ENCODE measurements at regions not wholly inside any gene's neighbourhood (a gene's known extent, or its start where the extent isn't known, plus 50 kb on each side); places are given as distances from the start of the nearest gene placed in this dataset.

DNA sequence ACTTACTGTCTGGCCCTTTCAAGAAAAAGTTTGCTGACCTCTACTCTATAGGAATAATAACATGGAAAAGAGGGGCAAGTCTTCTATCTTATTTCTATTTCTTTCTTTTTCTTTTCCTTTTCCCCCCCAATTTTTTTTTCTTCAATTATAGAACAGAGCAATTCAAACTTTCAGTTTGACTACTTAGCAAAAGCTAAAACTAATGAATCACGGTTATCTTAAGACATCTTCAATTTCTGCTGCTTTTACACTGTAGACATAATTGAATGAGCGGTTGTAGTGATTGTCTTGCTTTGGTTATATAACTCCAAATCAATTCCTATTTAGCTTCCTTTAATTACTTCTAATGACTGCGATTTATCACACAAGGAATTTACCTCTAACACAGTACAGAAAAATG lies 74.3 kb upstream of the P2RY1 start:
- Mint-ChIP-seq H3K4me3 (no peak overlapping the region), H3K36me3 (ENCODE audit: low read depth) (no peaks in the 10 kb centered on the region), H3K9me3 (peaks cover 5% of the 10 kb centered on the region), H3K27me3 (no peaks in the 10 kb centered on the region), H3K4me1 (ENCODE audit: low read depth) (no peaks in the 10 kb centered on the region), H3K27ac (no peak overlapping the region)
- CTCF ChIA-PET, result no interaction called here
- ATAC-seq (no peak), DNase-seq (no peak)
- intact Hi-C loops (cut with micrococcal nuclease), result no loop called here
- POLR2A ChIA-PET, result no interaction called here
- TF ChIP-seq, protein P1, sequence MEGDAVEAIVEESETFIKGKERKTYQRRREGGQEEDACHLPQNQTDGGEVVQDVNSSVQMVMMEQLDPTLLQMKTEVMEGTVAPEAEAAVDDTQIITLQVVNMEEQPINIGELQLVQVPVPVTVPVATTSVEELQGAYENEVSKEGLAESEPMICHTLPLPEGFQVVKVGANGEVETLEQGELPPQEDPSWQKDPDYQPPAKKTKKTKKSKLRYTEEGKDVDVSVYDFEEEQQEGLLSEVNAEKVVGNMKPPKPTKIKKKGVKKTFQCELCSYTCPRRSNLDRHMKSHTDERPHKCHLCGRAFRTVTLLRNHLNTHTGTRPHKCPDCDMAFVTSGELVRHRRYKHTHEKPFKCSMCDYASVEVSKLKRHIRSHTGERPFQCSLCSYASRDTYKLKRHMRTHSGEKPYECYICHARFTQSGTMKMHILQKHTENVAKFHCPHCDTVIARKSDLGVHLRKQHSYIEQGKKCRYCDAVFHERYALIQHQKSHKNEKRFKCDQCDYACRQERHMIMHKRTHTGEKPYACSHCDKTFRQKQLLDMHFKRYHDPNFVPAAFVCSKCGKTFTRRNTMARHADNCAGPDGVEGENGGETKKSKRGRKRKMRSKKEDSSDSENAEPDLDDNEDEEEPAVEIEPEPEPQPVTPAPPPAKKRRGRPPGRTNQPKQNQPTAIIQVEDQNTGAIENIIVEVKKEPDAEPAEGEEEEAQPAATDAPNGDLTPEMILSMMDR (IDR thresholded peaks at IDR 0.05), result no peak

DNA sequence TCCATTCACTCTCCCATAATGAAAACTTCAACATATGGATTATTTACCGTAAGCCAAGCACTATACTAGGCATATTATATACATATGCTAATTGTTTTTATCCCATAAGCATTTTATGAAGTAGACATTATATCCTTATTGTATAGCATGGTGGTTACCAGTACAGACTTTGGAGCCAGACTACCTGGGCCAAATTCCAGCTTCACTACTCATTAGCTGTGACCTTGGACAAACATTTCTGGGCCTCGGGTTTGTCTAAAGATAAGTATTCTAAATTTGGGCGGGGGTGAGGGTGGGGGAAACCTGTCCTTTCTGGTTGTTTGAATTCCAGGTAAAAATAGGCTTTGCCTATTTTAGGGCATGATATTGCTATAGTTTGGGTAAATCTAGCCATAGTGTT lies 66.5 kb upstream of the P2RY1 start:
- POLR2A ChIA-PET, result no interaction called here
- ATAC-seq, result no peak
- Mint-ChIP-seq H3K36me3 (ENCODE audit: low read depth) (no peaks in the 10 kb centered on the region), H3K27ac (no peak overlapping the region), H3K4me3 (no peak overlapping the region), H3K27me3 (no peaks in the 10 kb centered on the region), H3K9me3 (peaks cover 5% of the 10 kb centered on the region), H3K4me1 (ENCODE audit: low read depth) (no peaks in the 10 kb centered on the region)
- TF ChIP-seq, protein P1 (IDR thresholded peaks at IDR 0.05), result no peak
- intact Hi-C loops (cut with micrococcal nuclease), result no loop called here
- CTCF ChIA-PET, result no interaction called here
- no peak for DNase-seq

DNA sequence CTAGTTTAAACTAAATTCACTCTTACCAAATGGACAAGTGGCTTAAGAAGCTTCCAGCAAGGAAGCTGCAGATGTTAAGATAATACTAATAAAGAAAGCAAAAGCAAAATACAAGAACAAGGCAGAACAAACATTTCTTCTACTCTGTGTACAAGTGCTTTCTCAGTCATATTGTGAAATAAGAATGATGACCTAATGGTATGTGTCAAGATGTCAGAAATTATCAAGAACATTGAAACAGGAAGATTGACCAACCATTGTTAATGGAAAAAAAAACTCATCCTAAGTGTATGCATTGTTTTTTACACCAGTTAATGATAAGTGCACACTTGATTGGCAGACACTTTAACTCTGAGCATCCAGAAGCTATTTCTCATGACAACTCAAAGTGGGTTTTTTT lies 65.4 kb upstream of the P2RY1 start:
- H3K27ac Mint-ChIP-seq, result no peak overlapping the region
- intact Hi-C loops (cut with micrococcal nuclease), result no loop called here
- no peaks in the 10 kb centered on the region for H3K4me1 Mint-ChIP-seq (ENCODE audit: low read depth)
- no peaks in the 10 kb centered on the region for H3K36me3 Mint-ChIP-seq (ENCODE audit: low read depth)
- ChIA-PET CTCF (no interaction called here), POLR2A (no interaction called here)
- H3K27me3 Mint-ChIP-seq, result no peaks in the 10 kb centered on the region
- TF ChIP-seq, protein P1 (IDR thresholded peaks at IDR 0.05), result no peak
- DNase-seq, result no peak
- ATAC-seq, result no peak
- peaks cover 5% of the 10 kb centered on the region for H3K9me3 Mint-ChIP-seq
- H3K4me3 Mint-ChIP-seq, result no peak overlapping the region

DNA sequence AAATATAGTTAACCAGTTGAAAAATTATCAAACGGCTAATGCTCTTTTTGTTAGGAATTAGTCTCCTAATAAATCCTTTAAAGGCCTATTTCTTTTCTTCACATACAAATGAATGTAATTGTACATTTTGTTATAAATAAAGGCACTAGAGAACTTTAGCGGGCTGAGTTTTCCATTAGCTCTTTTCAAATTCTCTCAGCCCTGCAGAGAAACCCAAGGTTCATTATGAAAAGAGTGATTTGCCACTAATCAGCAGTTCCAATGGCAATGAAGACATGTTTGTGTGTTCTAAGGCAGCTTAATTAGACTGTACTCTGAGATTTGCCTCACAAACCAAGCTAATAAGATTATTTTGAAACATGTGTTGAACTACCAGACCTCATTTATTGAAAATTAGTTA lies 64.6 kb upstream of the P2RY1 start:
- ChIA-PET POLR2A (no interaction called here), CTCF (no interaction called here)
- intact Hi-C loops (cut with micrococcal nuclease), result no loop called here
- Mint-ChIP-seq H3K27ac (no peak overlapping the region), H3K9me3 (no peaks in the 10 kb centered on the region), H3K4me1 (ENCODE audit: low read depth) (no peaks in the 10 kb centered on the region), H3K36me3 (ENCODE audit: low read depth) (no peaks in the 10 kb centered on the region), H3K4me3 (no peak overlapping the region), H3K27me3 (no peaks in the 10 kb centered on the region)
- DNase-seq (no peak), ATAC-seq (no peak)
- TF ChIP-seq, protein P1 (IDR thresholded peaks at IDR 0.05), result no peak

DNA sequence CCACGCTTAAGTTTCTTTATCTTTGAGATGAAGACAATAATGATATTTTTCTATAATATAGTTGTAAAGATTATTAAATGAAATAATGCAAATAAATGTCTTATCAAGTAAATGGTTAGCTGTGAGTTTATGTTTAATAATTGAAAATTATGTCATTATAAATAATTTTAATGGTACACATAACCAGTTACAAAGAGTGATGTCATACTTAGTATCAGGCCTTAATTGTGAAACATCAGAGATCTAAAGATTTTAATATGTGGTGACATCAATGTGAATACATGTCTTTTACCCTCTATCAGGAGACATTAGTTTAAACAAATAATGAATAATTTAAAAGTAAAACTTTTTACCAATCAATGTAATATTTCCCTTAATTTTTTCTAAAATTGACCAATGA lies 63.8 kb upstream of the P2RY1 start:
- ChIA-PET POLR2A (no interaction called here), CTCF (no interaction called here)
- Mint-ChIP-seq H3K36me3 (ENCODE audit: low read depth) (no peaks in the 10 kb centered on the region), H3K4me3 (no peak overlapping the region), H3K4me1 (ENCODE audit: low read depth) (no peaks in the 10 kb centered on the region), H3K27ac (no peak overlapping the region), H3K9me3 (no peaks in the 10 kb centered on the region), H3K27me3 (no peaks in the 10 kb centered on the region)
- ATAC-seq (no peak), DNase-seq (no peak)
- TF ChIP-seq, protein P1 (IDR thresholded peaks at IDR 0.05), result no peak
- intact Hi-C loops (cut with micrococcal nuclease), result no loop called here
